Heart left ventricle (tissue), 16 donors: ENCODE measurements at regions not wholly inside any gene's neighbourhood (a gene's known extent, or its start where the extent isn't known, plus 50 kb on each side); places are given as distances from the start of the nearest gene placed in this dataset.

Source experiments
- ATAC-seq, 4 donors: fragments of 200-7000 bp; cut with Tn5 transposase; one replicate each; pipeline ENCODE4 v1.9.1; 2020 to 2022; ENCODE audit warnings: moderate library complexity in 4 of 4, mild to moderate bottlenecking in 3 of 4, moderate number of reproducible peaks in 1 of 4
- DNase-seq, 5 donors: peaks; one replicate each; pipeline ENCODE4 v3.0.0-alpha.2; 2020
- H3K27ac ChIP-seq, 12 donors: fragments of 200-600 bp; sonication (generic) in 4 of 12; one replicate each; pipeline versions ENCODE4 v1.5.0 to v1.8.0; 2016 to 2022; ENCODE audit warnings: mild to moderate bottlenecking in 2 of 12
- H3K27me3 ChIP-seq, 9 donors: fragments of 200-600 bp; sonication (generic) in 2 of 9; one replicate each; pipeline versions ENCODE4 v1.5.1 to v1.8.0; 2016 to 2022; ENCODE audit warnings: mild to moderate bottlenecking in 3 of 9
- H3K36me3 ChIP-seq, 9 donors: fragments of 200-600 bp; sonication (generic) in 2 of 9; one replicate each; pipeline versions ENCODE4 v1.5.0 to v1.8.0; 2018 to 2022; ENCODE audit warnings: mild to moderate bottlenecking in 2 of 9
- H3K4me1 ChIP-seq, 12 donors: fragments of 200-600 bp; sonication (generic) in 4 of 12; one replicate each; pipeline versions ENCODE4 v1.5.0 to v1.8.0; 2016 to 2022; ENCODE audit warnings: mild to moderate bottlenecking in 3 of 12
- H3K4me3 ChIP-seq, 12 donors: fragments of 200-600 bp; sonication (generic) in 4 of 12; one replicate each; pipeline versions ENCODE4 v1.5.0 to v1.8.0; 2017 to 2022; ENCODE audit warnings: mild to moderate bottlenecking in 9 of 12, moderate library complexity in 4 of 12
- H3K9me3 ChIP-seq, 12 donors: fragments of 200-600 bp; sonication (generic) in 4 of 12; one replicate each; pipeline versions ENCODE4 v1.5.0 to v1.8.0; 2016 to 2022; ENCODE audit warnings: mild to moderate bottlenecking in 1 of 12
- POLR2A ChIP-seq, 2 donors: fragments of 450-650 bp; IDR thresholded peaks; one replicate each; pipeline ENCODE4 v1.6.1; 2017; ENCODE audit warnings: antibody characterized with exemption in 2 of 2, mild to moderate bottlenecking in 2 of 2, moderate library complexity in 2 of 2
- WGBS, 4 donors: extraction: QIAGEN DNeasy Blood & Tissue Kit in 2 of 4; methylation state at CpG; one replicate each; pipeline versions ENCODE4 v1.1.5 to v1.1.7; 2013 to 2018; 5-methylcytosine and 5-hydroxymethylcytosine counted together
- intact Hi-C, 10 donors: fragments of 100-400 bp; cut with DNase I; formaldehyde crosslinking; loops; one replicate each; pipeline versions ENCODE4 v1.11.1 to v1.14.2; 2022
- TF ChIP-seq, protein P1 (sequence below), 12 donors: fragments of 200-600 bp; sonication (generic) in 4 of 12; IDR thresholded peaks; one replicate each; pipeline versions ENCODE4 v1.5.0 to v1.8.0; 2018 to 2022; ENCODE audit warnings: antibody characterized with exemption in 12 of 12, mild to moderate bottlenecking in 5 of 12
- donor health status: ischemic (EF 13 %, LVEDD 7.1; RV severe dilation, severe dysfunction).
- donor health status: healthy with polysubstance abuse.
- donor health status: DM: no; HTN: yes; CAD: no.
- donor health status: DM: no; HTN: no; CAD: no.
- donor health status: ischemic (EF 25% LVEDD 6.9; RV normal size, moderate dysfunction).
- donor health status: ischemic (EF 25% LVEDD 5.7; RV mildly dilated, moderate dysfunction).
- donor health status: healthy.
- donor health status: DM: yes; HTN: yes; CAD: no.
- donor health status: ischemic (EF 35%, LVEDD 5.7; RV mildly dilated, moderate dysfunction).
- donor health status: nonischemic (EF 11% LVEDD 7.7; RV severe dilation, severe dysfunction).
- donor health status: DM: yes; HTN: yes; CAD: no.
- donor health status: PGD.
- donor health status: ischemic (EF 29% LVEDD 5.4; RV normal size, mild dysfunction).
- donor health status: nonischemic (EF 23%, LVEDD 6.1; RV moderate dilation, normal function).

DNA sequence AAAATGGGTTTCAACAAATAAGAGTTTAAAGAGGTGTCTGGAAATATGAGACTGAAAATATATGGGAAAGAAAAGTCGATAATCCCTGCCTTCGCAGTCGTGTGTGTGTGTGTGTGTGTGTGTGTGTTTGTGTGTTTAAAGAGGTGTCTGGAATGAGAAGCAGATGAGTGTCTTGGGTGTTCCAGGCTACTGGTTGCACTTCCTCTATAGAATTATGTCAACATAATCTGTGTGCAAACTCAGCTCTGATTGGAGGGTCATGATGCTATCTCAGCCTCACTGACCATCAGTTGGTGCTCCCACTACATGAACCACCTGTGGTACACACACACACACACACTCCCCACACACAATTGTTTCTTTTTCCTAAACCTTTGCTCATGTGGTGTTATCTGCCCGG is 347.3 kb downstream of the NPIPA8 start:
- Histone ChIP-seq H3K27me3 (peaks cover 0 to 20% (median 0%) of the 10 kb centered on the region in 9 donors), H3K27ac (no peak overlapping the region), H3K36me3 (no peaks in the 10 kb centered on the region), H3K4me3 (no peak overlapping the region), H3K4me1 (no peaks in the 10 kb centered on the region), H3K9me3 (no peaks in the 10 kb centered on the region)
- DNase-seq (no peak), ATAC-seq (no peak)
- intact Hi-C loops, result no loop called here
- 69 to 74% (median 74%) methylated on average over 4 of the region's 4 CpGs for WGBS, 4 donors
- no peak for TF ChIP-seq POLR2A (IDR thresholded peaks at IDR 0.05)

DNA sequence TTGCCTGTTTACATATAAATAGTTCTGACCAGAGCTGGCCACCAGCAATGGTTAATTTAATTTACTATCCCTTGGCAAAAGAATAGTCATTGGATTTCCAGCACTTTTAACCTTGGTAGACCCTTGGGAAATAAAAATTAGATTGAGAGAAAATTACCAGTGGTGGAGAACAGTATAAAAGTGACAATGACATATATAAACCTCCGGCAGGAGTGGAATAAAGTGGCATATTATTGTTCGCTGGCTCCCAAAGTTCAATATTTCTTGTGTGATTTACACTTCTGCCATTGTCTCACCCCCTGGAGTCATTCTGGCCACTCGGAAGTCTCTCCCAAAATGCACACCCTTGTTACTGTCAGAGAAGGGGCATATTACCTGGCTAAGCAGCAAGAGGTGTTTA is 347.7 kb downstream of the NPIPA8 start:
- Histone ChIP-seq H3K36me3 (no peaks in the 10 kb centered on the region), H3K4me3 (no peak overlapping the region), H3K27me3 (peaks cover 0 to 18% (median 0%) of the 10 kb centered on the region in 9 donors), H3K27ac (no peak overlapping the region), H3K4me1 (no peaks in the 10 kb centered on the region), H3K9me3 (no peaks in the 10 kb centered on the region)
- WGBS, 4 donors, result 86 to 93% (median 92%) methylated on average over 3 of the region's 3 CpGs
- intact Hi-C loops, result no loop called here
- no peak for DNase-seq
- no peak for TF ChIP-seq POLR2A (IDR thresholded peaks at IDR 0.05)
- TF ChIP-seq, protein P1, sequence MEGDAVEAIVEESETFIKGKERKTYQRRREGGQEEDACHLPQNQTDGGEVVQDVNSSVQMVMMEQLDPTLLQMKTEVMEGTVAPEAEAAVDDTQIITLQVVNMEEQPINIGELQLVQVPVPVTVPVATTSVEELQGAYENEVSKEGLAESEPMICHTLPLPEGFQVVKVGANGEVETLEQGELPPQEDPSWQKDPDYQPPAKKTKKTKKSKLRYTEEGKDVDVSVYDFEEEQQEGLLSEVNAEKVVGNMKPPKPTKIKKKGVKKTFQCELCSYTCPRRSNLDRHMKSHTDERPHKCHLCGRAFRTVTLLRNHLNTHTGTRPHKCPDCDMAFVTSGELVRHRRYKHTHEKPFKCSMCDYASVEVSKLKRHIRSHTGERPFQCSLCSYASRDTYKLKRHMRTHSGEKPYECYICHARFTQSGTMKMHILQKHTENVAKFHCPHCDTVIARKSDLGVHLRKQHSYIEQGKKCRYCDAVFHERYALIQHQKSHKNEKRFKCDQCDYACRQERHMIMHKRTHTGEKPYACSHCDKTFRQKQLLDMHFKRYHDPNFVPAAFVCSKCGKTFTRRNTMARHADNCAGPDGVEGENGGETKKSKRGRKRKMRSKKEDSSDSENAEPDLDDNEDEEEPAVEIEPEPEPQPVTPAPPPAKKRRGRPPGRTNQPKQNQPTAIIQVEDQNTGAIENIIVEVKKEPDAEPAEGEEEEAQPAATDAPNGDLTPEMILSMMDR (IDR thresholded peaks at IDR 0.05), result no peak
- no peak for ATAC-seq

DNA sequence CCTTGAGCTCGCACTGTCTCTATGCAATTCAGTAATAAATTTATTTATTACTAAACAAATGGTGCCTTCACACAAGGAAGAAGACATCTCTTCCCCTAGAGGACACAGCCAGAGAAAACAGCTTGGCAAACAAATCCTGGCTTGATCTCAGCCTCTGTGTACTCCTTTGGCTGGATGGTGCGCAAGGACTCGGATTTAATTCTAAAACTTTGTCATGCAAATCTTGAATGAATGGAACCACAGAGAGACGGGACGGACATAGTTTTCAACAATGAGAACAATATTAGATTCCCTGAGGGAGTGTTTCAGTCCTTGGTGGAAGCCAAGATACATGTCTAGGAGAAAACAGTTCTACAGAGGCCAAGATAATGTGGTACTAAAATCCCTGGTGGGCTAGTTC is 349.5 kb downstream of the NPIPA8 start:
- intact Hi-C loops, result no loop called here
- H3K27ac ChIP-seq, result no peak overlapping the region
- no peaks in the 10 kb centered on the region for H3K9me3 ChIP-seq
- ATAC-seq, result no peak
- no peak overlapping the region for H3K4me3 ChIP-seq
- peaks cover 0 to 13% (median 0%) of the 10 kb centered on the region in 9 donors for H3K27me3 ChIP-seq
- WGBS, 4 donors, result 90 to 96% (median 93%) methylated on average over 5 of the region's 5 CpGs
- no peaks in the 10 kb centered on the region for H3K4me1 ChIP-seq
- no peak for DNase-seq
- TF ChIP-seq, protein P1 (IDR thresholded peaks at IDR 0.05), result no peak
- TF ChIP-seq POLR2A (IDR thresholded peaks at IDR 0.05), result no peak
- H3K36me3 ChIP-seq, result no peaks in the 10 kb centered on the region

DNA sequence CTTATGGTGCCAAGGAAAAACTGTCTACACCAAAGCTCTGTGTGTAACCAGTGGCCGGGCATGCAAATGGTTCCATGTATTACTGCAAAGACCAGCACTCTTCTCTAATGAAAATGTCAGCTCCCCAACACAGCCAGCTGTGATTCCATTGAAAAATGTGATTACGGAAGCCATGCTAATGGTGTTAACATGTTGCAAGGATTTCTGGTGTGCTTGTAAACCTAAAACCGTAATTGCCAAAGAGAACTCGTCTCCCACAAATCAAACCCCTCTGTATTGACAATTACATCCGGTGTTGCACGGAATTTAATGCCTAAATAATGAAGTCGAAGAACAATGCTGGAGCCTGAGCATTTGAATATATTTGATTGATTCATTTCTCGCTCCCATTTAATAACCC is 351.7 kb downstream of the NPIPA8 start:
- Histone ChIP-seq H3K36me3 (no peaks in the 10 kb centered on the region), H3K4me1 (no peaks in the 10 kb centered on the region), H3K27ac (no peak overlapping the region), H3K9me3 (no peaks in the 10 kb centered on the region), H3K27me3 (peaks cover 0 to 13% (median 0%) of the 10 kb centered on the region in 9 donors), H3K4me3 (no peak overlapping the region)
- intact Hi-C loops, result no loop called here
- TF ChIP-seq, protein P1 (IDR thresholded peaks at IDR 0.05), result no peak
- no peak for TF ChIP-seq POLR2A (IDR thresholded peaks at IDR 0.05)
- ATAC-seq, result no peak
- WGBS, 4 donors, result 84 to 89% (median 86%) methylated on average over 8 of the region's 8 CpGs
- no peak for DNase-seq
